Stimulated activated CD4-positive, alpha-beta T cell treated with anti-CD3 and anti-CD28 coated beads, Interleukin-4, amount 100 ng/mL, for 24 hours (primary cell): ENCODE measurements at regions not wholly inside any gene's neighbourhood (a gene's known extent, or its start where the extent isn't known, plus 50 kb on each side); places are given as distances from the start of the nearest gene placed in this dataset.

Experiments
- DNase-seq: peaks from one replicate; pipeline ENCODE4 v3.0.0-alpha.2; 2020

DNA sequence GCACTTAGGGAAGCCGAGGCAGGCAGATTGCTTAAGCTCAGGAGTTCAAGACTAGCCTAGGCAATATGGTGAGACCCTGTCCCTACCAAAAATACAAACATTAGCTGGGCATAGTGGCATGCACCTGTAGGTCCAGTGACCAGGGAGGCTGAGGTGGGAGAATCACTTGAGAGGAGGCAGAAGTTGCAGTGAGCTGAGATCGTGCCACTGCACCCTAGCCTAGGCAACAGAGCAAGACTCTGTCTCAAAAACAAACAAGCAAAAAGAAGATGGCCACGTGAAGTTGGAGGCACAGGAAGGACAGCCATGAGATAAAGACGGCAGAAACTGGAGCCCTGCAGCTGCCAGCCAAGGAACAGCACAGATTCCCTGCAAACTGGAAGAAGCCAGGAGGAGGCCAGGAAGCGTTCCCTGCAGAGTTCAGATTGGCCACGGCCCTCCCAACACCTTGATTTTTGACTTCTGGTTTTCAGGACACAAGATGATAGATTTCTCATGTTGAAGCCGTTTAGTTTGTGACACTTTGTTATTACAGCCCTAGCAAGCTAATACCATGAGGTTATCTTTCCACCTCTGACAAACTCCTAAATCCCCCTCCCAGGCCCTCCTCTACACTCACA lies 786.7 kb downstream of the UQCRFS1 start:
- no peak for DNase-seq

DNA sequence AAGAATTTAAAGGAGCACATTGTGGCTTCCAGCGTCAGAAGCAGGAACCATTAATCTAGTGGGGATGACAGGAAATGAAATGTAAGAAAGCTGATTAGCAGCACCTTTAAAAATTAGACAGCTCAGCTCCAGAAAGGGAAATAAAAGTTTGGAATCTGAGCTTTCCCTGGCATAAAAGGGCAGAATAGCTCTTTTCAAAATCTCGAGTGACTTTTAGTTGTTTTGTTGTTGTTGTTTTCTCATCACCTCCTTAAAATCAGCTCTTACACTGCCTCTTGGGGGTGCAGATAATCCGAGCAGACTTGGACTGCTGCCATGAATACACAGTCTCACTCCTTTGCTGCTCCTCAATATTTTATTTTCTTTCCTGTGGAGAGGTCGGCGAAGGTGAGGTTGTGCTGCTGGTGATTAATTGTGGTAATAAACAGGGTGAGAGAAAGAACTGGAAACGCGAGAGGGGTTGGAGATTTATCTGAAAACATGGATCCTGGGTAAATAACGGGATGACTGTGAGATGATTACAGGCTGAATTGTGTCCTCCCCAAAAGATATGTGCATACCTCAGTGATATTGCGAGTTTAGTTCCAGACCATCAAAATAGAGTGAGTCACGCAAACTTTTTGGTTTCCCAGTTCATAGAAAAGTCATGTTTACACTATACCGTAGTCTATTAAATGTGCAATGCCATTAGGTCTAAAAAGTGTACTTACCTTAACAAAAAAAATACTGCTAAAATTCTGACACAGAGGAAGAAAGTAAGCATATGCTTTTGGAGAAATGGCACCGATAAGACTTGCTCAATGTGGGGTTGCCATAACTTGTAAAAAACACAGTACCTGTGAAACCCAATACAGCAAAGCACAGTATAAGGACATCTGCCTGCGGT lies 787.7 kb downstream of the UQCRFS1 start:
- no peak for DNase-seq

DNA sequence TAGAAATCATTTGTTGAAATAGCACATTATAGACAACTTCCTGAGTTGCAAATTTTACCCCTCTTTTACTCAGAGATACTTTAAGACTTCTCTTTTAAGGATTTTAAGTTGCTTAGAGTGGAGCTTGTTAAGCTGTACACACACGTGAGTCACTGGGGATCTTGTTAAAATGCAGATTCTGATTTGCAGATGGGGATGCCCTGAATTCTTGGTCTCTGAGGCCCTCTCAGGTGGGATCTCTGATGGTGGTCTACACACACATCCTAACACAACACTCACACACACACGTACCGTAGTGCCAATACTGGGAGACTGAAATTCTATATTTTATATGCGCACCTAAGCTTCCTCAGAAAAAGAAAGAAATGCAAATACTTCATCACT lies 788.3 kb downstream of the UQCRFS1 start:
- no peak for DNase-seq

- no peak for DNase-seq
Observed at GRCh38 chr19:28424077-28424476, 788.9 kb downstream of the UQCRFS1 start.

GRCh38 chr19:28422791-28423650 lies 789.9 kb downstream of the UQCRFS1 start:
- no peak for DNase-seq

GRCh38 chr19:28422046-28422445 lies 790.9 kb downstream of the UQCRFS1 start:
- no peak for DNase-seq

DNA sequence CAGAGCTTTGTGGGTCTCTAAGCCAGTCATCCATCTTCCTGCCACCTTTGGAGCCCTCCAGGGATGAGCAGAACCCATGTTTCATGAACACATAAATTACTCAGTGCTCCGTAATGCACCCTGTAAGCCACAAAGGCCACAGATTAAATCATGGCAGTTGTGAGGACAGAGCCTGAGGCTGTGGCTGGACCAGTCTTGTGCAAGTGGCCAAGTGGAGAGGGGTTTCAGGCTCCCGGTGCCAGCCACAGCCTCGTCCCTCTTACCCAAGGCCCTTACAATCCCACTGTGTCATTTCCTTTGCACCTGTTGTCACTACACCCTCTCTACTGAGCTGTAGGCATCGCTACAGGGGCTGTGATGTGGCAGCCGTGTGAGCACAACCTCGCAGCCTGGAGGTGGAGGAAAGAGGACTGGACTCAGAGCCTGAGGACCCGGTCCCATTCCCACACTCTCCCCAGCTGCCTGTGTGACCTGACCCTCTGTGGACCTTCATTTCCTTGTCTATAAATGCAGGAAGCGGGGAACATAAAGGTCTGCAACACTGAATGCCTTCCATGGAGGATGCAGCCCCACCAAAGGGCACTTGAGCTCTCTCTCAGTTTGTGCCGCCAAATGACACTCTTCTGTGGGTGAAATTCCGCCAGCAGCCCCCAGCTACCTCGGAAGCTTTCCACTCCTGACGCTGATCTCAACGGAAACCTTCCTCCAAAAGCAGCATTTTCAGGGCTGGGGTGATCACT lies 792.0 kb downstream of the UQCRFS1 start:
- DNase-seq: no peak

DNA sequence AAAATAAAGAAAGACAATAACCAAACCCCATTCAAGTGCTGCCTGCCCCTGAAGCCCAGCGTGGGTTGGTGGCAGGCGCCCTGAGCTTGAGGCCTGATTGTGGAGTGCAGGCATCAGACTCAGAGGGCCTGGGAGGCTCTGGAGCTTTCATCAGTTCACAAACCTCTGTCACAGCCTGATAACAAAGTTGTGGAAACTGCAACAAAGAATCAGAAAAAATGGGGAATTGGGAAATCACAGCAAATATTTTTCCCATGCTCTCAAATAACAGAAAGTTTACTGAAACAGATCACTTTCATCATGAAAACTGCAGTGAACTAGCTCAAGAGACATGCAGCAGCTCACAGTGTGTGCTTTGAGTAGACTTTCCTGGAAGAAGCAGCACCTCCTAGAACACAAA lies 793.6 kb downstream of the UQCRFS1 start:
- no peak for DNase-seq

DNA sequence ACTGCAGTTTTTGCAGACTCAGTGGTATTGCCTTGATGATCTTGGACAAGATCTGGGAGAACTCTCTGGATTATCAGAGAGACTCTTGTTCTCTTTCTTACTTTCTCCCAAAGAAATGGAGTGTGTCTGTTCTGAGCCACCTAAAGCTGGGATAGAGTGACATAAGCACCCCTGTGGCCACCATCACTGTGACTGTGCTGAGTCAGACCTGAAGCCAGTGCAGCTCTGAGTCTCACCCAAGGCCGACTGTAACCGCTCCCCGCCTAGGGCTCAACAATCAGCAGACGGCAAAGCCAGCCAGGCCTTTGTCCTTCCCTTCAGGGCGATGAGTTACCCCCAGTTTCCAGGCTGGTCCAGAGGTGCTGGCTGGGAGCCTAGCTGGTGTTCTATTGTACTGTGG lies 795.6 kb downstream of the UQCRFS1 start:
- no peak for DNase-seq

- DNase-seq: no peak
Observed at GRCh38 chr19:28416245-28416644, 796.7 kb downstream of the UQCRFS1 start.

GRCh38 chr19:28414748-28415147 lies 798.2 kb downstream of the UQCRFS1 start:
- no peak for DNase-seq

DNA sequence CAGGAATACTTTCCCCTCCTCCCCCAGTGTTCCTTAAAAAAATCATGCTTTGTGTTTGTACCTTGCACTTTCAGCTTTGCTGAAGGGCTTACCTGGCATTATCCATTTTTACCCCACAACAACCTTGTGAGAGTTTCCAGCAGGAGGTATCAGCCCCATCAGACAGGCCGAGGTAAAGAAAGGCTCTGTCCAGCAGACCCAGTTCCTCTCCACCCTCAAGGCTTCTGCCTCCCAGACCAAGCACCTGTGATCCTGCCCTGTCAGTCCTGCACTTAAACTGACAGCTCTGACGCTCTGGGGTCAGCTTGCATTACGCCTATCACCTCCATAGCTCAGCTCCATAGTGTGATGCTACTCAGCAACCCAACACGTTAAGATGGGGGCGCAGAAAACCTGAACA lies 803.1 kb downstream of the UQCRFS1 start:
- no peak for DNase-seq

GRCh38 chr19:28406966-28407365 lies 806.0 kb downstream of the UQCRFS1 start:
- DNase-seq: no peak

GRCh38 chr19:28405346-28405742 lies 807.6 kb downstream of the UQCRFS1 start:
- DNase-seq: no peak

GRCh38 chr19:28404472-28404871 lies 808.5 kb downstream of the UQCRFS1 start:
- no peak for DNase-seq

- no peak for DNase-seq
Observed at GRCh38 chr19:28403690-28404089, 809.3 kb downstream of the UQCRFS1 start.

DNA sequence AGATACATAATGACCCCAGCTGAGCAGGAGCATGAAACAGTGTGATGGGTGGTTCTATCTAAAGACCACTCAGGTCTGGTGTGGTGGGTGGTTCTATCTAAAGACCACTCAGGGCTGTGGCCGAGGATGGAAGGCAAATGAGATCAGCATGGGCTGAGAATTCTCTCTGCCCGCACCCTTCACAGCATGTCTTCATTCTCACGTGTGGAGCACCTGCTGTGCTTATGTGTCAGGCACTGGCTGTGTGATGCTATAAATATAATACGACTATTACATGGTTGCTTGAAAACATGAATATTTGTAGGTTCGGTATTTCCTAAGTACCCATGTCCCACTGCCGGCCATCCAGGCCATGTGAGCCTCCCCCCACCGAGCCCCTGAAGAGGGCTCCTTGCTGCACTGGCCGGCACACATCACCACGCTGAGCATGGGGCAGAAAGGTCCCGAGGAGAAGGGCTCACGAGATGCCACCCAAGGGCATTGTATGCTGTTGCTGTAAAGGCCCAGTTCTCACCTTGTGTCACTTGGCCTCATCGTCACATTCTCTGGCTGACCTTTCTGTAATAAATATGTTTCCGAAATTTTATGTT lies 810.2 kb downstream of the UQCRFS1 start:
- no peak for DNase-seq

DNA sequence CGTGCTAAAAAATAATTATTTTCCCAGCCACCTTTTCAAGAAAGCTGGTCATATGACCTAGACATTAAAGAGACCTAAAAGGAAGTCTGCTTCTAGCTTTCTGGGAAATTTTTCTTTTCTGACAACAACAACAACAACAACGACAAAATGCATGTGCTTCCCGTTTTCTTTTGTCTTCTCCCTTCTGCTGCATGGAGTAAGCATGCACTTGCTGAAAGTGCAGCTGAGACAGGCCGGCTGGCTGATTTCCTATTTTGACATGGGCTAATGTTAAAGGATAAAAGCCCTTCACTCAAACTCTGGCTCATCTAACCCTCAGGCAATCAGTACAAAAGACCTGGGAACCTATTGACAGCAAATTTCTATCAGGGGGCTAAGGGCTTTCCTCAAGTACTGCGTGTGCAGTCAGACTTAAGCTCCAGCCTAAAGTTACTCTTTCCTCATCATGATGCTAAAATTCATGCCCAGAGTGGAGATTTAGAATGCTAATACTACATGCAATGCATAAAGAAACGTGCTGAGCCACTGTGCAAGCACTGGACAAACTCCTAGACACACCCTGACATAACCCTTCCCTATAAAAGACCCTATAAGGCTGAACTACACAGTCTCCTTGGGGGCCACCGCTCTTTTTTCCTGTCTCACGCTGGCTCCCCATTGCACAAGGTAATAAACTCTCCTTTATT lies 811.1 kb downstream of the UQCRFS1 start:
- no peak for DNase-seq

GRCh38 chr19:28400953-28401671 lies 811.8 kb downstream of the UQCRFS1 start:
- DNase-seq: no peak

- no peak for DNase-seq
Observed at GRCh38 chr19:28399187-28399586, 813.8 kb downstream of the UQCRFS1 start.

DNA sequence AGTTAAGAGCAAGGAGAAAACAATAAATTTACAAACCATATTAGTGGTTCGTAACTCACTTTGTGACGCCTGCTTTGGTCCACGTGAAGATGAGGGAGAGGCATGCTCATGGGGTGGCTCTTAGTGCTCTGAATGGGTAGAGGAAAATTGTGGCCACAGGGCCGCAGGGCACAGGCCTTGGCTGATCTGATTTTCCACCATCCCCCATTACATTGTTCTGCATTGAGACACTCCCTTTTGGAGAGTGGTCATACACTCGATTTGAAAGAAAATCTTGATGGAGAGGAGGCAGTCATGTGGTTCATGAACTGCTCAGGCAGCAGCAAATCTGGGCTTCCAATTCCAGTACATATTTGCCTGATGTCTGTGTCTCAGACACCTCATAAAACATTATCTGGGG lies 815.2 kb downstream of the UQCRFS1 start:
- DNase-seq: no peak
